Retinal pigment epithelial cell (primary cell): ENCODE measurements at regions not wholly inside any gene's neighbourhood (a gene's known extent, or its start where the extent isn't known, plus 50 kb on each side); places are given as distances from the start of the nearest gene placed in this dataset.

Experiments
- DNase-seq: peaks from one replicate; pipeline ENCODE4 v3.0.0-alpha.2; 2010; ENCODE audit warnings: low read depth
- H3K4me3 ChIP-seq: 2 replicates; pipeline ENCODE4 v1.5.1; 2011; ENCODE audit warnings: mild to moderate bottlenecking, low read length, control low read depth, moderate library complexity
- TF ChIP-seq, protein P1 (sequence below): conservative IDR thresholded peaks from 2 replicates; pipeline ENCODE4 v1.5.1; 2011; ENCODE audit warnings: low read depth, low read length, control low read depth, inconsistent platforms

DNA sequence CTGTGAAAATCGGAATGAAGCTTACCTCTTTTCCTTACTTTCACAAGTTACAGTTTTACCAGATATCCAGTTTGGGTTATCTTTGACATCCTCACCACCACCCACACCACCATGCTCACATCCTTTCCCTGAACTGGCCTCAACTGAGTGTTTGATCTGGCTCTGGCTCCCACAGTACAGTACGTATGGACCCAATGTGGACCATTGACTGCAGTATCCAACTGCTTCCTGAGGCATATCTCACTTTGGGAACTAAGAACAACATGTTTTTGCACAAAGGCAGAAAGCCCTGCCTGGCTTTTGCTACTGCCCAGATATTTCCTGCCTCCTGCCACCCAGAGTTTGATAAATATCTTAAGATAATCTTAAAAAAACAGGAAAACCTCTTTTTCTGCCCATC is 1232.0 kb upstream of the CDH18 start:
- DNase-seq, result no peak
- H3K4me3 ChIP-seq, result no peak overlapping the region
- TF ChIP-seq, protein P1, sequence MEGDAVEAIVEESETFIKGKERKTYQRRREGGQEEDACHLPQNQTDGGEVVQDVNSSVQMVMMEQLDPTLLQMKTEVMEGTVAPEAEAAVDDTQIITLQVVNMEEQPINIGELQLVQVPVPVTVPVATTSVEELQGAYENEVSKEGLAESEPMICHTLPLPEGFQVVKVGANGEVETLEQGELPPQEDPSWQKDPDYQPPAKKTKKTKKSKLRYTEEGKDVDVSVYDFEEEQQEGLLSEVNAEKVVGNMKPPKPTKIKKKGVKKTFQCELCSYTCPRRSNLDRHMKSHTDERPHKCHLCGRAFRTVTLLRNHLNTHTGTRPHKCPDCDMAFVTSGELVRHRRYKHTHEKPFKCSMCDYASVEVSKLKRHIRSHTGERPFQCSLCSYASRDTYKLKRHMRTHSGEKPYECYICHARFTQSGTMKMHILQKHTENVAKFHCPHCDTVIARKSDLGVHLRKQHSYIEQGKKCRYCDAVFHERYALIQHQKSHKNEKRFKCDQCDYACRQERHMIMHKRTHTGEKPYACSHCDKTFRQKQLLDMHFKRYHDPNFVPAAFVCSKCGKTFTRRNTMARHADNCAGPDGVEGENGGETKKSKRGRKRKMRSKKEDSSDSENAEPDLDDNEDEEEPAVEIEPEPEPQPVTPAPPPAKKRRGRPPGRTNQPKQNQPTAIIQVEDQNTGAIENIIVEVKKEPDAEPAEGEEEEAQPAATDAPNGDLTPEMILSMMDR, result no peak

DNA sequence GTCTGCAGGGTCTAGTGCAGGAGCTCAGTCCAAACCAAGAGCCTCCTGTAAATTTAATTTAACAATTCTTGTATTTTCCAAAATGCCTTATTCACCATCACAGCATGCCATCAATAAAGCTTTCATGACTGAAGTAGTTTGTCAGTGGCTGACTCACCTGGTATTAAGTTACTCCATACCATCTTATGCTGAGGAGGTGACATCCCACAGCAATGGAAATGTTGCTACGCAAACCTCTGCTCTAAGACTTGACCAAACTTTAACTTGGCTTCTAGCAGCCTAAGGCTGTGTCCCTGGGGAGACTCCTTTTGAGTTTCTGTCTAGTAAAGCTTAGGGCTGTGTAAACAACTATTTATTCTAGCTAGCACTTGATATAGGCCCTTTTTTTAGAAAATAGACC is 1231.3 kb upstream of the CDH18 start:
- TF ChIP-seq, protein P1, result no peak
- H3K4me3 ChIP-seq, result no peak overlapping the region
- DNase-seq, result no peak

DNA sequence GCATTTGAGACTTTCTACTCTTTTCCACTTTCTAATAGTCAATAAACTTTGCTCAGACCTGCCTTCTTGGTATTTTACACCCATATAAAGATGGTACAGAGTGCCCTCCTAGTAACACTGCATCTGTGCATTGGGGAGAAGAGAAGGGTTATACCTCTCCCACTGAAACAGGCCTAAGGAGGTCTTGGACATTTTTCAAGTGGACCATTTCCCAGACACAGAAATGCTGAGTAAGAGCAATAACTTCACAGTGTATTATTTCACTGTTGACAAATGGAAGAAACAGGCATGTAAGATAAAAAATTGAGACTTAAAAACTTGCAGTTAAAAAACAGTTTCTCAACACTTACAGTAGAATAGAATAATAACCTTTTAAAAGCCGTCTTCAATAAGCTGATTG is 1224.0 kb upstream of the CDH18 start:
- H3K4me3 ChIP-seq, result no peak overlapping the region
- TF ChIP-seq, protein P1, result no peak
- DNase-seq, result no peak

DNA sequence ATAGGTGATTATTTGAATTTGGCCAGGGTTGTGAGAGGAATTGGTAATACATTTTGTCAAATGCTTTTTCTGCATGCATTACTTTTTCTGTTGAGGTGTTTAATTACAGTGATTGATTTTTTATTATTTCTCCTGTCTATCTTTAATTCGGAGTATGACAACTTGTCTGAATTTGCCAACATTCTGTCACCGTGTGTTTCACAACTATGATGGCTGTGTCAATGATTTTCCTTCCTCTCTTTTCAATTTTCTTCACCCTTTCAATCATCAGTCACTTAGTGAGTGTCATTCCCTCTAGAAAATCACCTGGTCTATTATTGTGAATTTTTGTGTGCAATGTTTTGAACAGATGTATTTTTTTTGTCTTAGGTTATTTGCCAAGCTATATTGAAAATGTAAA is 1221.4 kb upstream of the CDH18 start:
- no peak for DNase-seq
- TF ChIP-seq, protein P1, result no peak
- H3K4me3 ChIP-seq, result no peak overlapping the region

DNA sequence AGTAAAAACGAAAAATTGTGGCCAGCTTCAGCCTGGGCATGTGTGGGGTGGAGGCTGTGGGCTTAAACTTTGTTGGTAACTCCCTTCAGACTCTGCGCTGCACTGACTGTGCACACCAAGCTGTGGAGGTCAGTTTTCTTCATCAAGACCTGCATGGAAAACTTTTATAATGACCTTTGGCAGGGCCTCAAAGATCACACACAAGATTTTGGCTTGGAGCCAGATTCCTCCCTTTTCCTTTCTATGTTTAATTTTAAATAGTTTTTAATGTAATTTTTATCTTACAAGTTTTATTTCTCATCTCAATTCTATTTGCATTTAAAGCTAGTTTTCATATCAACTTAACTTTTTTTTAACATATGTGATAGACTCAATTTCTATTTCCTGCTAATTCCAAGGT is 1211.1 kb upstream of the CDH18 start:
- H3K4me3 ChIP-seq, result no peak overlapping the region
- TF ChIP-seq, protein P1, result no peak
- DNase-seq, result no peak

DNA sequence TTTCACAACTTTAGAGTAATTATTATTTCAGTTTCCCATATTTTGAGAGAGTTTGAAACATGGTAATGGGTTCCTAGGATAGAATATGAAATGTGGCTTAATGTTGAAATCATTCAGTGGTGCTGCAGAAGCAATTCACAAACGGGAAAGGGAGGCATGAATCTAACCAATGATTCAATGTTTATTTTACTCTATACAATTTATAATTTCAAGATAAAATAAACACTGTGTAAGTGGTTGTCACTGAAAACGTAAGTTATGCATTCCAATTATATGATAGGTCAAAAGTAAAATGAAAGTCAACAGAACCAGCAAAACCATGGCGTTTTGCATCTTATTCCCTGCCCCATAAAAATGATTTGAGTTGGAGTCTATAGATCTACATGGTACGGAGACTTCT is 1207.1 kb upstream of the CDH18 start:
- TF ChIP-seq, protein P1, result no peak
- no peak overlapping the region for H3K4me3 ChIP-seq
- DNase-seq, result no peak

DNA sequence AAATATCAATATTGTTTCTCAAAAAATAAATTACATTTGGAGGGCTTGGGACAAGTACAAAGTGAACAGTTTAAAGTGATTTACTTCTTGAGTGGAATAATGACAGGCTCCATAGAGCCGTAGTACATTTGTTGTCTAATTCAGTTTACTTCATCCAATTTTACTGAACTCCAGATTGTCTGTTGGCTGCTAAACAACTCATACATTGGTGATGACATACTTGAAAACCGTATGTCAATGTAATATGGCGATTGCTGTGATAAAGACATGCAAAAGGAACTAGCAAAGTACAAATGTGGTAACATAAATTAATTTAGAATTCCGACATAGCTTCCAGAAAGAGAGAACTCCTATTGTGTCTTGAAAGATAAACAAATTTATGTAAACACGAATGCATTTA is 1197.5 kb upstream of the CDH18 start:
- no peak overlapping the region for H3K4me3 ChIP-seq
- TF ChIP-seq, protein P1, result no peak
- no peak for DNase-seq
